Transverse colon (tissue), 4 donors: ENCODE measurements at regions not wholly inside any gene's neighbourhood (a gene's known extent, or its start where the extent isn't known, plus 50 kb on each side); places are given as distances from the start of the nearest gene placed in this dataset.

Experiments used
- DNase-seq: peaks from one replicate; pipeline ENCODE4 v3.0.0-alpha.2; 2019
- H3K27ac ChIP-seq, 4 donors: fragments of 200-600 bp; sonication (generic); 2 replicates each; pipeline ENCODE4 v1.5.1; 2016 to 2018; ENCODE audit warnings: inconsistent platforms in 4 of 4
- H3K27me3 ChIP-seq: fragments of 200-600 bp; sonication (generic); 2 replicates; pipeline ENCODE4 v1.5.1; 2017; ENCODE audit warnings: inconsistent platforms
- H3K36me3 ChIP-seq, 4 donors: fragments of 200-600 bp; sonication (generic); 2 replicates each; pipeline ENCODE4 v1.5.1; 2017 to 2019; ENCODE audit warnings: inconsistent platforms in 4 of 4
- H3K4me1 ChIP-seq, 4 donors: fragments of 200-600 bp; sonication (generic); 2 replicates each; pipeline ENCODE4 v1.5.1; 2017 to 2020; ENCODE audit warnings: inconsistent platforms in 4 of 4
- H3K4me3 ChIP-seq, 4 donors: fragments of 200-600 bp; sonication (generic); 1 replicate in 1 of 4; 2 replicates in 3 of 4; pipeline versions ENCODE4 v1.5.1 to v1.6.1; 2017 to 2019; ENCODE audit warnings: inconsistent platforms in 4 of 4
- H3K9me3 ChIP-seq, 2 donors: fragments of 200-600 bp; sonication (generic); 2 replicates each; pipeline ENCODE4 v1.5.1; 2017 to 2019; ENCODE audit warnings: inconsistent platforms in 2 of 2
- EP300 ChIP-seq: sonication (generic); formaldehyde crosslinking; IDR thresholded peaks from one replicate; pipeline ENCODE4 v1.6.1; 2017; ENCODE audit warnings: antibody characterized with exemption, low read depth
- POLR2A ChIP-seq: fragments of 450-650 bp; IDR thresholded peaks from one replicate; pipeline ENCODE4 v1.6.1; 2016; ENCODE audit warnings: antibody characterized with exemption, mild to moderate bottlenecking, moderate library complexity
- POLR2AphosphoS5 ChIP-seq, 3 donors: sonication (generic); formaldehyde crosslinking; IDR thresholded peaks; one replicate each; pipeline ENCODE4 v1.6.1; 2016; ENCODE audit warnings: antibody characterized with exemption in 3 of 3
- WGBS, 2 donors: methylation state at CpG; one replicate each; pipeline ENCODE4 v1.1.5; 2018; ENCODE audit warnings: low coverage in 1 of 2; 5-methylcytosine and 5-hydroxymethylcytosine counted together
- in situ Hi-C, 4 donors: fragments of 200-750 bp; cut with MboI; loops; one replicate each; pipeline versions ENCODE4 v1.15.0 to v1.15.1; 2017; ENCODE audit warnings: low sequenced_read_pairs in 3 of 4, low pct_ligation_motif_present in 1 of 4, low pct_unique_long_range_greater_than_20kb in 1 of 4
- intact Hi-C: fragments of 100-400 bp; cut with DNase I; formaldehyde crosslinking; loops from one replicate; pipeline ENCODE4 v1.15.1; 2023; ENCODE audit warnings: low total_unique reads
- TF ChIP-seq, protein P1 (sequence below), 5 experiments: fragments of 200-600 bp in 3 of 5; fragments of 450-650 bp in 2 of 5; sonication (generic) in 3 of 5; IDR thresholded peaks; 1 replicate in 2 of 5; 2 replicates in 3 of 5; pipeline ENCODE4 v1.5.1; 2016 to 2017; ENCODE audit warnings: antibody characterized with exemption in 5 of 5, inconsistent platforms in 3 of 5, mild to moderate bottlenecking in 2 of 5, moderate library complexity in 1 of 5

DNA sequence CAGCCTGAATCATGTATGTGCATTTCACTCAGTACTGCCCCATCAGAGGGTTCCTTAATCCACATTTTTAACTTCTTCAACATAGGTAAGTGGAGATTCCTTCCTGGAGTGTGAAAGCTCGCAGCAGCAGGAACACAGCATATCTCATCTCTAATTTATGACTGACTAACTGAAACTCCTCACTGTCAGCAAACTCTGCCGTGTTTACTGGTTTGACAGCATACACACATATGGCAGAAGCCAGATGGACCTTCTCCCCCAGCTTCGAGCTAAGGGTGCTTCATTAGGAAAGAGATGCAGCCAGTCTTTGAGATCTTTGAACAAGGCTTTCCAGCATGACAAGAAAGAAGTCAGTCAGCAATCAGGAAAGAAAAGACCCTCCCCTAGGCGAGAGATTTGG is 200.3 kb upstream of the ACVR2A start:
- in situ Hi-C loops (loop anchor here in 1 of 4 donors (25.0 kb wide), 1 partner anchor 907 kb away; no protein-coding TSS in a partner anchor), intact Hi-C loops (no loop called here)
- Histone ChIP-seq H3K4me1 (peaks cover 0 to 5% (median 0%) of the 10 kb centered on the region in 4 donors), H3K4me3 (no peak overlapping the region), H3K27ac (no peak overlapping the region), H3K36me3 (no peaks in the 10 kb centered on the region), H3K27me3 (no peaks in the 10 kb centered on the region), H3K9me3 (no peaks in the 10 kb centered on the region)
- TF ChIP-seq, protein P1, sequence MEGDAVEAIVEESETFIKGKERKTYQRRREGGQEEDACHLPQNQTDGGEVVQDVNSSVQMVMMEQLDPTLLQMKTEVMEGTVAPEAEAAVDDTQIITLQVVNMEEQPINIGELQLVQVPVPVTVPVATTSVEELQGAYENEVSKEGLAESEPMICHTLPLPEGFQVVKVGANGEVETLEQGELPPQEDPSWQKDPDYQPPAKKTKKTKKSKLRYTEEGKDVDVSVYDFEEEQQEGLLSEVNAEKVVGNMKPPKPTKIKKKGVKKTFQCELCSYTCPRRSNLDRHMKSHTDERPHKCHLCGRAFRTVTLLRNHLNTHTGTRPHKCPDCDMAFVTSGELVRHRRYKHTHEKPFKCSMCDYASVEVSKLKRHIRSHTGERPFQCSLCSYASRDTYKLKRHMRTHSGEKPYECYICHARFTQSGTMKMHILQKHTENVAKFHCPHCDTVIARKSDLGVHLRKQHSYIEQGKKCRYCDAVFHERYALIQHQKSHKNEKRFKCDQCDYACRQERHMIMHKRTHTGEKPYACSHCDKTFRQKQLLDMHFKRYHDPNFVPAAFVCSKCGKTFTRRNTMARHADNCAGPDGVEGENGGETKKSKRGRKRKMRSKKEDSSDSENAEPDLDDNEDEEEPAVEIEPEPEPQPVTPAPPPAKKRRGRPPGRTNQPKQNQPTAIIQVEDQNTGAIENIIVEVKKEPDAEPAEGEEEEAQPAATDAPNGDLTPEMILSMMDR (IDR thresholded peaks at IDR 0.05): no peak
- TF ChIP-seq EP300: no peak
- WGBS, 2 donors: 57 to 61% methylated on average over 2 to 4 of the region's 4 CpGs
- no peak for DNase-seq

GRCh38 chr2:147642765-147643164 is 202.1 kb upstream of the ACVR2A start:
- no peak overlapping the region for H3K4me3 ChIP-seq
- intact Hi-C loops (no loop called here), in situ Hi-C loops (loop anchor here in 1 of 4 donors (25.0 kb wide), 1 partner anchor 905 kb away; no protein-coding TSS in a partner anchor)
- H3K27me3 ChIP-seq: no peaks in the 10 kb centered on the region
- no peaks in the 10 kb centered on the region for H3K9me3 ChIP-seq
- TF ChIP-seq, protein P1 (IDR thresholded peaks at IDR 0.05): no peak
- TF ChIP-seq POLR2A (no peak), POLR2AphosphoS5 (IDR thresholded peaks at IDR 0.05) (no peak), EP300 (no peak)
- H3K36me3 ChIP-seq: no peaks in the 10 kb centered on the region
- H3K4me1 ChIP-seq: no peaks in the 10 kb centered on the region
- no peak for DNase-seq
- H3K27ac ChIP-seq: no peak overlapping the region
- 84 to 88% methylated on average over 3 of the region's 3 CpGs for WGBS, 2 donors

DNA sequence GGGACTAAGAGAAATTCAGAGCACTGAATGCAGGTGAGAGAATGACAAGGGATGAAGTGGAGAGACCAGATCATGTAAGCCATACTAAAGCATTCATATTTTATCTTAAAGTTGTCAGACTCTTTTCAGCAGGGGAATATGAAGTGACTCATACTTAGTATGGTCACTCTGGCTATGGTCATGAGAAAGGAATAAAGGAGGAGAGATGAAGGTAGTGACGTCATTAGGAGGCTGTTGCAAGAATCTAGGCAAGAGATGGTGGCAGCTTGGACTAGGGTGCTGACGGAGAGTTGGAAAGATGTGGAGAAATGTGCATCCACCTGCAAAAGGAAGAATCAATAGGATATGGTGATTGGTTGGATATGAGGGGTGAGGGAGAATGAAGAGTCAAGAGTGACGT is 203.2 kb upstream of the ACVR2A start:
- WGBS, 2 donors: 87 to 89% methylated on average over 3 of the region's 3 CpGs
- no peaks in the 10 kb centered on the region for H3K9me3 ChIP-seq
- H3K4me1 ChIP-seq: peaks cover 3 to 8% (median 4%) of the 10 kb centered on the region in 4 donors
- no peak overlapping the region for H3K4me3 ChIP-seq
- H3K27me3 ChIP-seq: no peaks in the 10 kb centered on the region
- intact Hi-C loops: no loop called here
- in situ Hi-C loops: loop anchor here in 1 of 4 donors (25.0 kb wide), 1 partner anchor 904 kb away; no protein-coding TSS in a partner anchor
- no peaks in the 10 kb centered on the region for H3K36me3 ChIP-seq
- DNase-seq: no peak
- TF ChIP-seq, protein P1 (IDR thresholded peaks at IDR 0.05): no peak
- no peak for TF ChIP-seq POLR2AphosphoS5 (IDR thresholded peaks at IDR 0.05)
- TF ChIP-seq EP300: no peak
- no peak for TF ChIP-seq POLR2A
- H3K27ac ChIP-seq: no peak overlapping the region

DNA sequence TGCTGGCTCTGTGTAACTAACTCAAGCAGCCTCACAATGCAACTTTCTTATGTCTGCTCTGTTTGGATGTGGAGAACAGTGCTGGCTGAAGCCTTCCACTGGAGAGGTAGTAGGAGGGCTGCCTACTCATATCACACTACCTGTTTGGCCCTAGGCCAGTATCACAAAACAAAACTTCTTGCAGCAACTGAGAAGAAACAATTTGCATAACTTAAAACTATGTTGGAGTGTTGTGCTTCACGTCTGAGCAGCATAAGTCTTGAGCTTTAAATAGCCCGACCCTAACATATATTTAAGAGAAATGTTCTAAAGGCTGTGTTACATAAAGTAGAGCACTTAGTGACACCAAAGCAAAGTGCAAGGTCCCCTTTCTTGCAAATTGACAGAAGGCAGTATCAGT is 204.9 kb upstream of the ACVR2A start:
- Histone ChIP-seq H3K27ac (no peak overlapping the region), H3K36me3 (no peaks in the 10 kb centered on the region), H3K9me3 (no peaks in the 10 kb centered on the region), H3K27me3 (no peaks in the 10 kb centered on the region), H3K4me1 (peaks cover 12 to 25% (median 16%) of the 10 kb centered on the region in 4 donors), H3K4me3 (no peak overlapping the region)
- in situ Hi-C loops: loop anchor here in 1 of 4 donors (25.0 kb wide), 1 partner anchor 903 kb away; no protein-coding TSS in a partner anchor
- no peak for DNase-seq
- intact Hi-C loops: loop anchor here (5.0 kb wide), 1 partner anchor 1268 kb away; no protein-coding TSS in a partner anchor
- no peak for TF ChIP-seq POLR2A
- no peak for TF ChIP-seq POLR2AphosphoS5 (IDR thresholded peaks at IDR 0.05)
- no peak for TF ChIP-seq EP300
- TF ChIP-seq, protein P1 (IDR thresholded peaks at IDR 0.05): no peak
- WGBS, 2 donors: 70 to 72% methylated on average over 2 of the region's 2 CpGs
